ENCODE measurements at regions not wholly inside any gene's neighbourhood (a gene's known extent, or its start where the extent isn't known, plus 50 kb on each side); places are given as distances from the start of the nearest gene placed in this dataset.
A peak's percentile ranks its signal among the peaks of the same experiment; 100 is the strongest.

DNA sequence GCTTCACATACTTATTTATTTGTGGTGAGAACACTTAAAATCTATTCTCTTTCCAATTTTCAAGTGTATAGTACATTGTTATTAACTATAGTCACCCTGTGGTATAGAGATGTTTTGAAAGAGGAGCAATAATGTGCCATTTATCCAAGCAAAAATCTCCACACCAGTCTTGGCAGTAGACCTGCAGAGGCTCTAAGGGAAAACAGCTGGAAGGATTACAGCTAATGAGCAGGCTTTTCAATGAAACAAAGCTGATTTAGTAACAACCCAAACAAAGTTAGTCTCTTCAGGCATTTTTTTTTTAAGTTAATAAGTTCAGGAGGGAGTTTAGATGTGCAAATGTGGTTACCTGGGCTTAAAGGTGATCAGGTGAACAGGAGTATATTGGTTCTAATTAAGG, 101.9 kb downstream of the EVX1 start:
- peaks cover 0 to 3% of the 10 kb centered on the region in 2 donors for H3K27me3 ChIP-seq
- no peak overlapping the region for H3K4me3 ChIP-seq
- H3K27ac ChIP-seq, result no peak overlapping the region
- intact Hi-C loops (cut with DNase I; ENCODE audit: low total_unique reads), result no loop called here
- no peaks in the 10 kb centered on the region for H3K36me3 ChIP-seq
- no peak for DNase-seq
- H3K4me1 ChIP-seq, result peaks cover 0 to 8% (median 2%) of the 10 kb centered on the region in 4 donors
- no peaks in the 10 kb centered on the region for H3K9me3 ChIP-seq
- TF ChIP-seq CTCF (IDR thresholded peaks at IDR 0.05), result no peak

DNA sequence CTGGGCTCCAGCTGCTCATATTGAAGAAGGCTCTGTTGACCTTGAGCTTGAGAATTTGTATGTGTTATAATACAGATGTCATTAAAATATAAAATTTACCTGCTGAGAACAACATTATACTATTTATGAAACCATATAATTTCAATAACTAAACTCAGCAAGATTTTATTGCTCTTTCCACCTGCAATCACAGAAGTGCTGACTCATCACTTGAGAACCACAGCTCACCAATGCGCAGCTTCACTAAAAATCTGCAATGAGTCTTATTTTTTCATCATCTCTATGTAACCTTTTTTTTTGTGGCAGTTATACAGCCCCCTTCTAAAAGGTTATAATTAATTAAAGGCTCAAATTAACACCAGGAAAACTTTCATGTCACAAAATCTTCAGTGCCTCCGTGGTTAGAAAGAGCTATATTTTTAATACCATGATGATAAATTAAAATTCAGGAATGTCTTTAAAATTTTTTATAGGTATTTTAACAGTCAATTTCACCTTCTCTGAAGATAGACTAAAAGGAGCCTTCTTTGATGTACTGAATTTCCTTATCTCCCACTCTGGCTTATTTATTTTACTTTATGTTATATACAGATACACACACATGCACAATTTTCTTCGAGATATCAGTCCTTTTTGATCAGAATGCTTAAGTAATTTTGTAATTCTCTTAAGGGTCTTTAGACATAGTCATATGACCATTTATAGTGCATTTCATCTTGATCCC, 102.7 kb downstream of the EVX1 start:
- intact Hi-C loops (cut with DNase I; ENCODE audit: low total_unique reads), result no loop called here
- no peak for TF ChIP-seq CTCF (IDR thresholded peaks at IDR 0.05)
- H3K9me3 ChIP-seq, result no peaks in the 10 kb centered on the region
- H3K36me3 ChIP-seq, result no peaks in the 10 kb centered on the region
- H3K4me3 ChIP-seq, result no peak overlapping the region
- peaks cover 0 to 3% of the 10 kb centered on the region in 2 donors for H3K27me3 ChIP-seq
- H3K27ac ChIP-seq, result no peak overlapping the region
- H3K4me1 ChIP-seq, result peaks cover 0 to 8% (median 2%) of the 10 kb centered on the region in 4 donors
- no peak for DNase-seq

GRCh38 chr7:27345997-27346396, 103.4 kb downstream of the EVX1 start:
- intact Hi-C loops (cut with DNase I; ENCODE audit: low total_unique reads), result no loop called here
- H3K4me1 ChIP-seq, result peaks cover 0 to 8% (median 2%) of the 10 kb centered on the region in 4 donors
- peaks cover 0 to 3% of the 10 kb centered on the region in 2 donors for H3K27me3 ChIP-seq
- H3K9me3 ChIP-seq, result no peaks in the 10 kb centered on the region
- H3K27ac ChIP-seq, result no peak overlapping the region
- no peak for TF ChIP-seq CTCF (IDR thresholded peaks at IDR 0.05)
- no peak overlapping the region for H3K4me3 ChIP-seq
- no peaks in the 10 kb centered on the region for H3K36me3 ChIP-seq
- DNase-seq, result no peak

- no peak for TF ChIP-seq CTCF (IDR thresholded peaks at IDR 0.05)
- Histone ChIP-seq H3K4me3 (no peak overlapping the region), H3K4me1 (peaks cover 0 to 8% (median 2%) of the 10 kb centered on the region in 4 donors), H3K27ac (no peak overlapping the region), H3K27me3 (peaks cover 0 to 3% of the 10 kb centered on the region in 2 donors), H3K9me3 (no peaks in the 10 kb centered on the region), H3K36me3 (no peaks in the 10 kb centered on the region)
- peak in 1 of 2 donors; percentile 49 for DNase-seq
- intact Hi-C loops (cut with DNase I; ENCODE audit: low total_unique reads), result no loop called here
Observed at GRCh38 chr7:27346531-27347275, 104.1 kb downstream of the EVX1 start.

- H3K36me3 ChIP-seq, result no peaks in the 10 kb centered on the region
- intact Hi-C loops (cut with DNase I; ENCODE audit: low total_unique reads), result no loop called here
- H3K4me3 ChIP-seq, result no peak overlapping the region
- no peaks in the 10 kb centered on the region for H3K27me3 ChIP-seq
- no peaks in the 10 kb centered on the region for H3K9me3 ChIP-seq
- no peak for TF ChIP-seq CTCF (IDR thresholded peaks at IDR 0.05)
- no peak overlapping the region for H3K27ac ChIP-seq
- DNase-seq, result no peak
- H3K4me1 ChIP-seq, result peaks cover 0 to 8% (median 2%) of the 10 kb centered on the region in 4 donors
Observed at GRCh38 chr7:27347276-27347640, 104.7 kb downstream of the EVX1 start.
